DND-41 (cell line): ENCODE measurements at regions not wholly inside any gene's neighbourhood (a gene's known extent, or its start where the extent isn't known, plus 50 kb on each side); places are given as distances from the start of the nearest gene placed in this dataset.

Experiments
- CTCF ChIP-seq: IDR thresholded peaks from 2 replicates; pipeline ENCODE4 v1.5.1; 2012; ENCODE audit warnings: borderline replicate concordance, low read length, moderate library complexity, mild to moderate bottlenecking; ENCODE audit not compliant: poor library complexity, severe bottlenecking; ENCODE audit errors: extremely low read depth
- EZH2 ChIP-seq: IDR thresholded peaks from 3 replicates; pipeline ENCODE4 v1.6.1; 2012; ENCODE audit warnings: borderline replicate concordance, low read depth, mild to moderate bottlenecking, moderate library complexity, low read length, inconsistent platforms; ENCODE audit not compliant: severe bottlenecking

GRCh38 chr20:51198238-51198637, 175.3 kb upstream of the KCNG1 start:
- TF ChIP-seq CTCF (no peak), EZH2 (no peak)
